ENCODE measurements at regions not wholly inside any gene's neighbourhood (a gene's known extent, or its start where the extent isn't known, plus 50 kb on each side); places are given as distances from the start of the nearest gene placed in this dataset.
"Not testable (repeated sequence)": the region's sequence is repeated elsewhere in the genome, so short reads cannot be mapped to it uniquely, and the experiment has no call there.

- no peak for DNase-seq
Measured at GRCh38 chr16:65272699-65273414, 151.0 kb upstream of the CDH11 start.

- no peak for DNase-seq
Measured at GRCh38 chr16:65271996-65272395, 150.1 kb upstream of the CDH11 start.

GRCh38 chr16:65268331-65268730 lies 146.5 kb upstream of the CDH11 start:
- DNase-seq: no peak

- DNase-seq: no peak
Measured at GRCh38 chr16:65263896-65264295, 142.0 kb upstream of the CDH11 start.

GRCh38 chr16:65260746-65261145 lies 138.9 kb upstream of the CDH11 start:
- no peak for DNase-seq

- DNase-seq: no peak
Measured at GRCh38 chr16:65254144-65254543, 132.3 kb upstream of the CDH11 start.

- DNase-seq: no peak
Measured at GRCh38 chr16:65249768-65250167, 127.9 kb upstream of the CDH11 start.

GRCh38 chr16:65244787-65245186 lies 122.9 kb upstream of the CDH11 start:
- DNase-seq: no peak

- no peak for DNase-seq
Measured at GRCh38 chr16:65235339-65236177, 113.7 kb upstream of the CDH11 start.

GRCh38 chr16:65234721-65235320 lies 113.0 kb upstream of the CDH11 start:
- not testable (repeated sequence) for DNase-seq

- no peak for DNase-seq
Measured at GRCh38 chr16:65229191-65229662, 107.4 kb upstream of the CDH11 start.

GRCh38 chr16:65227150-65227835 lies 105.4 kb upstream of the CDH11 start:
- no peak for DNase-seq

- no peak for DNase-seq
Measured at GRCh38 chr16:65226077-65226476, 104.2 kb upstream of the CDH11 start.

GRCh38 chr16:65225488-65225887 lies 103.6 kb upstream of the CDH11 start:
- DNase-seq: no peak

GRCh38 chr16:65224994-65225393 lies 103.1 kb upstream of the CDH11 start:
- DNase-seq: no peak

- DNase-seq: no peak
Measured at GRCh38 chr16:65224471-65224870, 102.6 kb upstream of the CDH11 start.

- no peak for DNase-seq
Measured at GRCh38 chr16:65223335-65223734, 101.5 kb upstream of the CDH11 start.

- no peak for DNase-seq
Measured at GRCh38 chr16:65222536-65222935, 100.7 kb upstream of the CDH11 start.

- DNase-seq: no peak
Measured at GRCh38 chr16:65222049-65222448, 100.2 kb upstream of the CDH11 start.

GRCh38 chr16:65219786-65220185 lies 97.9 kb upstream of the CDH11 start:
- no peak for DNase-seq

- DNase-seq: no peak
Measured at GRCh38 chr16:65218348-65218747, 96.5 kb upstream of the CDH11 start.
